ENCODE measurements at regions not wholly inside any gene's neighbourhood (a gene's known extent, or its start where the extent isn't known, plus 50 kb on each side); places are given as distances from the start of the nearest gene placed in this dataset.

DNA sequence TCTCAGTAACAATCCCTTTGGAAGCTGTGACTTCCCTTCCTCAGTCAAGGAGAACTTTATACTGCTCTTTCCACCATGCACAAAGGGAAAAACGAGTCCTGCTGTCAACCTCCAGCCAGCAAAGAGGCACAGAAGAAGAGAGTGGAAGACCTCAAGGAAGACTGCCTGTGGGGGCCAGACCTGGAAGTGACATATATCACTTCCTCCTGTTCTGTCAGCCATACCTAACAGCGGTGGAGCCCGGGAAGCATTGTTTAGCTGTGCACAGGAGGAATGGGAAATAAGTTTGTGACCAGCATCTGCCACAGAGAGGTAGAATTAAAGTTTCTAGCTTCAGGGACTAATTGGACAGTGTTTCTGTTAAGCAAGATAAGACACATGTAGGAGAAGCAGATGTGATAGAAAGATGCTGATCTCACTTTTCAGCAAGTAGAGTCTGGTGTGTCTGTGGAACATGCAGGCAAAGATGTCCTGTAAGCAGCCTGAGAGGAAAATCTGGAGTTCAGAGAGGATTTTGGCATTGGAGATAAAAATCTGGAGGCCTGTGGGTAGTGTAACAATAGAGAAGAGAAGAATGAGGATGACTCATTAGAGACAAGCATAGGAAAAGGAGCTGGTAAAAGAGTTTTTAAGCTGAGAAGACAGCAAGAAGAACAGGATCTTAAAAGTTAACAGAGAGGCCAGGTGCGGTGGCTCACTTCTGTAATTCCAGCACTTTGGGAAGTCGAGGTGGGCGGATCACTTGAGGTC, 141.6 kb upstream of the CPSF6 start:
- peak; percentile 77 for DNase-seq

DNA sequence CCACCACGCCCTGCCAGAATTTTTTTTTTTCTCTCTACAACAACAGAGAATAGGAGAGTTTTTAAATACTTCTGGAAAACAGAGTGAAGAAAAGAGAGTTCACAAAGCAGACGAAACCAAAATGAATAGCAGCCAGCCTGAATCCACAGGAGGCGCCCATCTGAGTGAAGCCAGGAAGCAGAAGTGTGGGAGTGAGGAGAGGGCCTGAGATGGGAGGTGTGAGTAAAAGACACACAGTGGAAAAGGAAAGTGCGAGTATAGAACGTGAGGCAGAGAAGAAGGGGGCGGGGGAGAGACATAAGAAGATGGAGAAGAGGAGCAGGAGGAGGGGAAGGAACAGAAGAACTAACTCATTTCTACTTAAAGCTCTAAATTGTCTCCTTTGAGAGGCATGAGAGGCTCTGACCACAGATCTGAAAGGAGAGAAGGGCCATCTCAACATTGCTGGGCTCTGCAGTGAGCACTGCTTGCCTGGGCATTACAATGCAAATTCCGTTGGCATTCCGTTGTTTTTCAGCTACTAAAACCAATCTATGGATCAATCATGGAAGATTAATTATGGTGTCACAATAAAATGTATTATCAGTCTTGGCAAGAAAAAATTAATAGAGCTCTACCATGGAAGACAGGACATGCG, 140.1 kb upstream of the CPSF6 start:
- peak; percentile 43 for DNase-seq

DNA sequence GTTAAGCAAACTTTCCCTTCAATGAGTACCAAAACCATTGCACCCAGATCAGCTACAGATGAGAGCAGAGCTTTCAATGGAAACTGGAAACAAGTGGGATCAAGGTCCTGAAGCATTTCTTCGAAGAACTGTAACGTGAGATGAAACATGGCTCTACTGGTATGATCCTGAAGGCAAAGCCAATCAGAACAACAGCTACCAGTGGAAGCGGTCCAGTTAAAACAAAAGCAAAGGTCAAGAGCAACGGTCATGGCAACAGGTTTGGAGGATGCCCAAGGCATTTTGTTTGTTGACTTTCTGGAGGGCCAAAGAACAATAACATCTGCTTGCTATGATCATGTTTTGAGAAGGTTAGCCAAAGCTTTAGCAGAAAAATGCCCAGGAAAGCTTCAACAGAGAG, 137.9 kb upstream of the CPSF6 start:
- peak; percentile 18 for DNase-seq

DNA sequence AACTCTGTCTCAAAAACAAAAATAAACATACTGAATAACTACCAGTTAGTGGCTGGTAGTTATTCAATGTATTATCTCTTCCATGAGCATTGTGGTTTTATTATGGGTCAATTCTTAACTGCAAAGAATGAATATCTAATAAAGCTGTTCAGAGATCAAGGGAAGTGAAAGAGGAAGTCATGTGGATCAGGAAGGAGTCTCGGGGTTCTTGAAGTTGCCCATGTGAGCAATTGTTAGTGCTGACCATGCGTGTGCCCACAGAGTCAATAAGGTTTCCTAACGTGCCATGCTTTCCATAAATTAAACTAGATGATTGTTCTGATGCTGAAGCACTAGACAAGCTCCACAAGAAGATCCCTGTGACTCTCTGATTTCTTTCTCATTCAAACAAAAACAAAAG, 136.5 kb upstream of the CPSF6 start:
- DNase-seq = peak; percentile 10

DNA sequence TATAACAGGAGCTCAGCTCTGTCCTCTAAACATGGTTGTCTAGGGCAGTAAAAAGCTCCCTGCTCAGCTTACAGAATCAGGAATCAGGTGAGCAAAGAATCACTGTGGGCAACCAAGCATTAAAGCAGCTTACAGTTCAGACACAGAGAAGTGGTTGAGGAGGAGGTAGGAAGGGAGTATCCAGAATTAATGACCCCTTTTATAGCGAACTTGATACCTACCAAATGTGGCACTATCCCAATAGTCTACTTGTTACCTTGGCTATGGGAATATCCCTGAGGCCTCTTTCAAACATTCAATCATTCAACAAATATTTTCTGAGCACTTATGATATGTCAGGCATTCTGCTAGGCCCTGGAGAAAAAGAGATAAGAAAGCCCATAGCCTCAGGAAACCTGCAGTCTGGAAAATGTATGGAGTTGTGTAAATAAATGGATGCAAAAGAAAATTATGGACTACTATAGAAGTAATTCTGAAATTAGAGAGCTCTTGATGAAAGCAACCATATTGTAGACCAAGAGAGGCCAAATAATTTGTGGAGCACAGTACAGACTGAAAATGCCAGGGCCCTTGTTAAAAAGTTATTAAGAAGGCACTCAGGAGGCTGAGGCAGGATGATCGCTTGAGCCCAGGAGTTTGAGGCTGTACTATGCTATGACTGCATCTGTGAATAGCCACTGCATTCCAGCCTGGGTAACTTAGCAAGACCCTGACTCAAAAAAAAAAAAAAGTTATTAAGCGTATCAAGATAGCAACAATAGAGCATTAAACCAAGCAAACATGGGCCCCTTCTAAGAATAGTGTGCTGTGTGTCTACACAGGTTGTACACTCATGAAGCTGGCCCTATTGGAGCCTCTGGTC, 134.0 kb upstream of the CPSF6 start:
- no peak for DNase-seq

DNA sequence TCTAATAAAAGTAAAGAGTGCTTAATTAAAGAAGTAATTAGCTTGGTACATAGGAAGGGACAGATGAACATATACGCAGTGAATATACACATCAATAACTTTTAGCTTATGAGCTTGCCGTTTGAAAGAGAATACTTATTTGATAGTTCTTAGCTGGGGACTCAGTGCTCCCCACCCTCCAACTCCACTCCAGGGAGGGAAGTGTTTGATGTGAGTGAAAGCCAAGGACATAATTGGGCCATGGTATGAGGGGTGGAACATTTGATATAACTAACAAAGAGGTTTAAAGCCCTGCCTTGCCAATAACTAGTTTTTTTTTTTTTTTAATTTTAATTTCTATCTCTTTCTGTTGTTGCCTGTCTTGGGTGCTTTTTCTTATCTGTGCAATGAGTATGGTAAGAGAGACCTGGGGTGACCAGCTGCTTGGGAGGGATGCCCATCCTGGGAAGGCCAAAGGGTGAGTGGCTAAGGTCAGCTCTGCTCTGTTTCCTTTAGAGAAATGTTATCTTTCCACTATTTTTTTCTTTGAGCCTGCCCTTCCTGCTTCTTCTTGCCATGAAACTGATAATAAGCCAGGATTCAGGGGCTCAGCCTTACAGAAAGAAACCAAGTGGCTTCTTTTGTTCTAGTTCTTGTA, 132.8 kb upstream of the CPSF6 start:
- no peak for DNase-seq

DNA sequence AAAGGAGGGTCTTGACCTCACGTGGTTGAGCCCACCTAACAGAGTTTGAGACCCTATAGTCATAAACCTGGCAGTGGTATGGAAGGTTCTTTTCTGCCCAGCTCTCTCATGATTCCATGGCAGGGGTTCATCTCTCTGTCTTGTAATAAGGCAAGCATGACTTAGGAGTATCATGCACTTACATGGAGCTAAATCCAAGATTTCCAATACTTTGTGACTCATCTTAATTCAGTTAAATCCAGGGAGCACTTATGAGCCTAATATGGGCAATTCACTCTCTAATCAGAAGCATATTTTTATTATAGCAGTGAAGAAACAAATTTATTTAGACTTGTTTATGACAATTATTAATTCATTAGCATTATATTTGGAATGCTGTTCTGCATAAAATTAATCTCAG, 131.8 kb upstream of the CPSF6 start:
- no peak for DNase-seq

DNA sequence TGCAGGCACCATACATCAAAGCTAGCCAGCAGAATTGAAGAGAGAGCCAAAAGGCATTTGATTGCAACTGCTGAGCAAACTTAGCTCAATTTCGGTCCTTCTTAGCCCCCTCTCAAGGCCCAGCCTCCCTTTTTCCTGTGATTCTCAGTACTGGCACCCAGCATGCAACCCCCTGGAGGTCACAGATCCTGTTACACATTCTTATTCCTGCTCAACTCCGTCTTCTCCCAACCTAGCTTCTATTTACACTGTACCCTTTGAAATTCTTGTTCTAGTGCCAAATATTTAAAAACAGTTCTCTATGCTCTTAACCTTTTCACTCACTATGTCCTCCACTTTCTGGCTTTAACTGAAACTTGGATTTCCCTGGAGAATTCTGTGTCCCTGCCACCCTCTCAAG, 131.3 kb upstream of the CPSF6 start:
- no peak for DNase-seq

DNA sequence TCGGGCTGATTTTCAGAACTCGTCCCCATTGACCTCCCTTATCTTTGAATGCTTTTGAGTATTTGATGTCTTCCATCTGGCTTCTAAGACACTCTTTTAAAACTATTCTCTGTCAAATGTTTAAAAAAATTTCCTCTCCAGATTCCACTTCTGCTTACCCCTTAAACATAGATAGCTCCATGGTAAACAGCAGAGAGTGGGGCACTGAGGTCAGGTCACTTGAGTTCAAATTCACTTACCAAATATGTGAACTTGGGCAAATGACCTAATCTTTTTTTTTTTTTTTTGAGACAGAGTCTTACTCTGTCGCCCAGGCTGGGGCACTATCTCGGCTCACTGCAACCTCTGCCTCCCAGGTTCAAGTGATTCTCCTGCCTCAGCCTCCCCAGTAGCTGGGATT, 126.8 kb upstream of the CPSF6 start:
- no peak for DNase-seq

DNA sequence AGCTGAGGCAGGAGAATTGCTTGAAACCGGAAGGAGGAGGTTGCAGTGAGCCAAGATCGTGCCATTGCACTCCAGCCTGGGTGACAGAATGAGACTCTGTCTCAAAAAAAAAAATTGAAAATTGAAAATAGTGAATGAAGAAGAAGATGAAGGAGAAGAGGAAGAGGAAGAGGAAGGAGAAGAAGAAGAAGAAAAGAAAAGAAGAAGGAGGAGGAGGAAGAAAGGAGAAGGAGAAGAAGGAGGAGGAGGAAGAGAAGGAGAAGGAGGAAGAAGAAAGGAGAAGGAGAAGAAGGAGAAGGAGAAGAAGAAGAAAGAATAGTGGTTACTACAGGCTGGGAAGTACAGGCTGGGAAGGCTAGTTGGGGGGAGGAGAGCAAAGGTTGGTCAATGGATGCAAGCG, 124.3 kb upstream of the CPSF6 start:
- no peak for DNase-seq

DNA sequence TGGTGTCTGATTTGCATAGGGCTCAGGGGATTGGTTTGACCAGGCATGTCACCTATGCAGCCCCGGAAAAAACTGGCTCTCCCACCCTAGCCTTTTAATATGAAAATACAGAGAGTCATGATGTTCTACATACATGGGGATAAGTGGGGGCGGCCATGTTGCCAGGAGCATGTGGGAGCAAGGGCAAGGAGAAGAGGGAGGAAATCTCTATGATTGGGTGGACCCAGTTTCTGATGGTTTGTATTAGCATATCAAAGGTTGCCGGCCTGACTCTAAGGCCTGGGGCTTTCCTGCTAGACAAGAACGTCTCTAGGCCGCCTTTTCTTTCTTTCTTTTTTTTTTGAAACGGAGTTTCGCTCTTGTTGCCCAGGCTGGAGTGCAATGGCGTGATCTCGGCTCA, 123.4 kb upstream of the CPSF6 start:
- DNase-seq = no peak

DNA sequence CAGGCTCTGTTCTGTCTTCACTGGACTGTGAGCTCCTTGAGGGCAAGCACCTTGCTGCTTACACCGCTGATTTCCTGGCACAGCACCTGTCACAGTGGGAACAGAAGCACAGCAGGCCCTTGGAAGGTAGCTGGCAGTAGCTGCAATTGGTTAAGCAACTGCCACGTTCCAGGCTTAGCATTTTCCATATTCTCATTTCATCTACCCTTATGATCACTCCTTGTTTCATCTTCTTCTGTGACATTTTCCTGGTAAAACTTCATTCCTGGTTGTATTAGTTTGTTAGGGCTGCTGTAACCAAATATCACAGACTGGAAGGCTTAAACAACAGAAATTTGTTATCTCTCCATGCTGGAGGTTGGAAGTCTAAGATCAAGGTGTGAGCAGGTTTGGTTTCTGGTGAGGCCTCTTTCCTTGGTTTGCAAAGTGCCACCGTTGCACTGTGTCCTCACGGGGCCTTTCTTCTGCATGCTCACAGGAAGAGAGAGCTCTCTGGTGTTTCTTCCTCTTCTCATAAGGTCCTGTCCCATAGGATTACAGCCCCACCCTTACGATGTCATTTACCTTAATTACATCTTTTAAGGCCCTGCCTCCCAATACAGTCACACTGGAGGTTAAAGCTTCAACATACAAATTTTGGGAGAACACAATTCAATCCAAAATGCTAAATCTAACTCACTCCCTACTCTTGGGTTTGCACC, 121.7 kb upstream of the CPSF6 start:
- DNase-seq = no peak

DNA sequence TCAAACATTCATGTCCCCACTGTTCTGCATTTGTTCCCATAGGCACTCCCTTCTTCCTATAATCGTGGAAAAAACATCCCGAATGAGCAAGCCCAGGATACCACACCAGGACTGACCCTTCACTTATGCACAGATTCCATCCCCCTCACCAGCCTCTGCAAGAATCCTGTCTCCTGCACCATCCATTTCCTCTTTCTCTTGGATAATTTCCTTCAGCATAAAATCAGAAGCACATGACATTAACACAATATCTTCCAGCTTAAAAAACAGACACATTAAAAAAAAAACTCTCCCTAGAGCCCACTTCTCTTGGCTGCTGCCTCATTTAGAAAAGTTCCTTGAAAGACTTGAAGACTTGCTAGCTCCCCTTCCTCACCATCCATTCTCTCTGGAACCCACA, 120.9 kb upstream of the CPSF6 start:
- no peak for DNase-seq

DNA sequence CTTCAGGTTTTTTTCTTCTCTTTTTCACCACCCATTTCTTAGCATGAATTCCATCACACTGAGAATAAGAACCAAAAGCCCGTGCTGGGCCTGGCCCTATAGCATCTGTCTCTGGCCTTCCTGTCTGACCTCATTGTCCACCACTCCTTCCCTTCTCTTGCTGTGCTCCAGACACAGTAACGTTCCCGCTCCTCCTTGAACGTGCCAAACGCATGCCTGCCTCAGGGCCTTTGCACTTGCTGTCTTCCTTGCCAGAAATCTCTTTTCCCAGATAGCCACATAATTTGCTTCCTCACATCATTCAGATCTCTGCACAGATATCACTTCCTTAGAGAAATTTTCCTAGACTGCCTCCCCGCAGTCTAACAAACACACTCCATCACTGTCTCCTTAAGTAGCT, 119.6 kb upstream of the CPSF6 start:
- no peak for DNase-seq

DNA sequence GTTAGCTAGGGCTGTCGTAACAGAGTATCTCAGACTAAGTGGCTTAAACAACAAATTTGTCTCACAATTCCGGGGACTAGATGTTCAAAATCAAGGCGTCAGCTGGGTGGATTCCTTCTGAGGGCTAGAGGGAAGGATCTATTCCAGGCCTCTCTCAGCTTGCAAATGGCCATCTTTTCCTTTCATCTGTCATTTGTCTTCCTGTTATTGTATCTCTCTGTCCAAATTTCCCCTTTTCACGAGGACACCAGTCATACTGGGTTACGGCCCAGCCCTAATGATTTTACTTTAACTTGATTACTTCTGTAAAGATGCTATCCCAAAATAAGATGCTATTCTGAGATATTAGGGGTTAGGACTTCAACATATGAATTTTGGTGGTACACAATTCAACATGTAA, 119.0 kb upstream of the CPSF6 start:
- DNase-seq = no peak

DNA sequence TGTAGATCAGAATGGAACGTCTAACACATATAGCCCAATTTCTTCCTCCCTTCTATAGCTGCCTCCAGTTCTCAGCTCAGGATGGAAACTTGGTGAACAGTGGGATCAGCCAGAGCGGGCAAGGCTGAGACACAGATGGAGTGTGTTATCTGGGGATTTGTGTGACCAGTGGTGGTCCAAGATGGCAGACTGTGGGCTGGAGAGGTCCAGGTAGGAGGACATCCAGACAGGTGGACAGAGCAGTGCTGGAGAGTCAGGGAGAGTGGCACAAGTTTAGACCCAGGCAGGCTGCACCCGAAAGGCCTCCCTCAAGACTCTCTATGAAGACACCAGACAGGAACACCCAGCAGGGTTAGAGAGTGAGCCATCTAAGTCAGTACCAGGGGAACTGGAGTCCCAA, 116.1 kb upstream of the CPSF6 start:
- no peak for DNase-seq

DNA sequence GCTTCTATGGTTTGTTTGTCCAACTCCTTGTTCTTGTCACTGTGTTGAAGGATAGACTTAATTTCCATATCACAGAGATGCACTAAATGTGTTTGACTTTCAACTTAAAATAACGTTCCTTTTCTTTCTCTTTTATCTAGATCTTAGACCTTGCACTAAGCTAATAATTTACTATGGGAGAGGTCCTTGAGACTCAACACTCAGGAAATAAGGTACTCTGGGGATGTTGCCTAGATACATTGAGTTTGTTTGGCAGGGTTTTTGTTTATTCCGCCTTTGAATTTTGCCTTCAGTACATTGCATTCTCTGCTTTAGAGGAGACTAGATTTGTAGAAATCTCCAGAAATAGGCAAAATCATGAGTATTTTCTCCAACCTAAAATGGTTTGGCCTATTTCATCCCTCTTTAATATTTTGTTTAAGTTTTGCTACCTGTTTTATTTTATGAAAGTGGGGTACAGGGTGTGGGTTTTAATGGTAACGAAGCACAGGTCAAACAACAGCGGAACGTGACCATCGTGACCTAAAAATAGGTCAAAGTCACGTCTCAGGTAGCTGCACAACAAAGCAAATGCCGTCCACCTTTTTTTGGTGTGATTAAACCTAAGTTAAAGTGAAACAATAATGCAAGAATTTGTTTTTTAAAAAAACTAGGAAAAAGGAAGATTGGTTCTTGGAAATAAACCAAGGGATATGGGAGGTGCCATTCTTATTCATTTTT, 115.3 kb upstream of the CPSF6 start:
- DNase-seq = no peak

DNA sequence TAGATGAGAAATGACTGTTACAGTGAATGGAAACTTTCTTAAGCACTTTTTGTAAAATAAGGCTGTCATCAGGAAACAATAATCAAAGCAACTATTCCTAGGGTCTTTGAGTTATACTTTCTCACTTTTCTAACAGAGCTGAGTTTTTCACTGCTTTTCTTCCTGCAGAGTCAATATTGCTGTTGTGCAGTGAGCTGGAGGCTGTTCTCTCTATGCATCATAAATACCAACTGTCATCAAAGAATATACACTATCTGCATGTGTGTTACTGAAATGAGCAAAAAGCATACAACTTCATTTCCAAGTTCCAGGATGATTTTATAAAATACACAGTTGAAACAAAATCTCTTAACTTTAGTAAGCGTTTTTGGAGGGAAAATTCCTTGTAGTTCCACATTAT, 110.4 kb upstream of the CPSF6 start:
- DNase-seq = no peak

DNA sequence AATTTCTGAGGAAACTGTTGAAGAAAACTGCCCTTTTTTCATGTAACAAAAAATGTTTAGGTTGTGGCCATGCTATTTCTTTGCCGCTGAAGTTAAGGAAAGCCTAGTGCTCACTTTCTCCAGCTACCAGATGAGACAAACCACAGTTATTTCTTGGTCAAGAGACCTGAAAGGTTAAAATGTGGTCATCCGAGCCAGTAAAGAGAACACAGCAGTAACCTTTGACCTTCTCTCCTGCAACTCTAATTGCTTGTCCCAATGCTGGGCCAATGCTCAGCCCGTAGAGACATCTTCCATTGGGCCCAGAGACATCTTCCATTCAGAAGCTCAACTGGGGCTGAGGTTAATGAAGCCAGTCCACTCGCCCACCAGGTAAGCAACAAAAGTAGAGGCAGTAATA, 109.8 kb upstream of the CPSF6 start:
- DNase-seq = no peak

DNA sequence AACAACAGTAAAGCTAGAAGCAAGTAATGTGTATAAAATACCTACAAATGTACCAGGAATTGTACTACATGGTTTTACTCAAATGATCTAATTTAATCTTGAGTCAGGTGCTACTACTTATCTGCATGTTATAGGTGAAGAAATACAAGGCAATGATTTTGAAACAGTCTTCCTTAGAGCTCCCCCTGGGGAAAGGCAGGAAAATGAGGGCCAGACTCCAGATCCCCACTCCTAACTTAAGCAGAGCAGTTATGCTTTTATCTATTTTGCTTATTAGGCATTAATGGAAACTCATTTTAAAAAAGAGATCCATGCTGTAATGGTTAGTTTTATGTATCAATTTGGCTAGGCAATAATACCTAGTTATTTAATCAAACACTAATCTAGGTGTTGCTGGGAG, 109.3 kb upstream of the CPSF6 start:
- no peak for DNase-seq

DNA sequence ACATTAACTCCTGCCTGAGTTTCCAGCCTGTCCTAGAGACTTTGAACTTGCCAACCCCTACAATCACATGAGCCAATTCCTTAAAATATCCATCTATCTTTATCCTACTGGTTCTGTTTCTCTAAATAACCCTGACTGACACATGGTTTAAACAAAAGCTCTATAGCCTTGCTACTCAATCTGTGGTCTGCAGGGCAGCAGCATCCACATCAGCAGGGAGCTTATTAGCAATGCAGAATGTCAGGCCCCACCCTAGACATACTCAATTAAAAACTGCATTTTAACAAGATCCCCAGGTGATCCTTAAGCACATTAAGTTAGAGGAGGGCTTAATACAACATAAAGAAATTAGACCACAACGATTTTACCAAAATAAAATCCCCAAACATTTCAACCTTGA, 108.3 kb upstream of the CPSF6 start:
- no peak for DNase-seq

DNA sequence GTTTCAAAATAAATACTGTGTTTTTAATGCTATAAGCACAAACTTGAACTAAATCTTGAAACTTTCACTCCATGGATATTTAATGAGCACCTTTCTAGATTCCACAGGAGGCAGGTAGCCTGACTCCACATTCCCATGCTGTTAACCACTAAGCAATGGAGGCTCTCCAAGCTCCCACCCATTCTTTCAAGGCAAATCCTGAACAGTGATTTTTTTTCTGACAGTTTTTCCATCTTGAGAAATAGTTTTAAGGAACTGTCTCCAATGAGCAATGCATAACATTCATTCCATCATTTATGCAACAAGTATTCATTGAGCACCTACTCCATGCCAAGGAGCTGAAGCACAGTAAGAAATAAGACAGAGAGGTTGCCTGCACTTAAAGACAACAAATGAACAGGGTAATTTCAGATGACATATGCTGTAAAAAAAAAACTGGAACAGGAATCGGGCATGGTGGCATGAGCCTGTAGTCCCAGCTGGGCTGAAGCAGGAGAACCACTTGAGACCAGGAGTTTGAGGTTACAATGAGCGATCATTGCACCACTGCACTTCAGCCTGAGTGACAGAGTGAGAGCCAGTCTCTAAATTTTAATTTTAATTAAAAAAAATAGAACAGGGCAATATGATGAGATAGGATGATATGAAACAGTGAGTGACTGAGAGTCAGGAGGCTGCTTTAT, 102.3 kb upstream of the CPSF6 start:
- DNase-seq = no peak

Measured in islet precursor cell (in vitro differentiated cells).